Breast epithelium (tissue), 4 donors: ENCODE measurements at regions not wholly inside any gene's neighbourhood (a gene's known extent, or its start where the extent isn't known, plus 50 kb on each side); places are given as distances from the start of the nearest gene placed in this dataset.
"Not testable (repeated sequence)": the region's sequence is repeated elsewhere in the genome, so short reads cannot be mapped to it uniquely, and the experiment has no call there.

Experiments
- DNase-seq, 2 donors: peaks; one replicate each; pipeline ENCODE4 v3.0.0-alpha.2; 2019; ENCODE audit warnings: low spot score in 2 of 2
- H3K27ac ChIP-seq, 2 donors: fragments of 200-600 bp; sonication (generic) in 1 of 2; one replicate each; pipeline ENCODE4 v1.5.1; 2016 to 2019; ENCODE audit warnings: mild to moderate bottlenecking in 1 of 2
- H3K27me3 ChIP-seq, 2 donors: fragments of 200-600 bp; sonication (generic) in 1 of 2; one replicate each; pipeline versions ENCODE4 v1.5.1 to v1.6.0; 2017 to 2019; ENCODE audit warnings: control low read depth in 1 of 2, mild to moderate bottlenecking in 1 of 2
- H3K36me3 ChIP-seq: fragments of 200-600 bp; one replicate; pipeline ENCODE4 v1.5.1; 2019
- H3K4me1 ChIP-seq, 2 donors: fragments of 200-600 bp; sonication (generic); one replicate each; pipeline ENCODE4 v1.5.1; 2016 to 2019; ENCODE audit warnings: control low read depth in 1 of 2
- H3K4me3 ChIP-seq, 3 donors: fragments of 200-600 bp; sonication (generic); 1 replicate in 2 of 3; 2 replicates in 1 of 3; pipeline ENCODE4 v1.5.1; 2016 to 2019; ENCODE audit warnings: mild to moderate bottlenecking in 3 of 3, moderate library complexity in 2 of 3
- H3K9me3 ChIP-seq, 2 donors: fragments of 200-600 bp; sonication (generic) in 1 of 2; one replicate each; pipeline ENCODE4 v1.5.1; 2016 to 2019; ENCODE audit warnings: control low read depth in 1 of 2
- CTCF ChIP-seq, 3 donors: fragments of 450-650 bp; IDR thresholded peaks; one replicate each; pipeline ENCODE4 v1.5.1; 2016 to 2017; ENCODE audit warnings: antibody characterized with exemption in 3 of 3, mild to moderate bottlenecking in 3 of 3, moderate library complexity in 3 of 3
- POLR2A ChIP-seq: fragments of 450-650 bp; IDR thresholded peaks from one replicate; pipeline ENCODE4 v1.6.1; 2016; ENCODE audit warnings: antibody characterized with exemption, mild to moderate bottlenecking, moderate library complexity
- POLR2AphosphoS5 ChIP-seq, 3 donors: sonication (generic); formaldehyde crosslinking; IDR thresholded peaks; one replicate each; pipeline ENCODE4 v1.6.1; 2017; ENCODE audit warnings: antibody characterized with exemption in 3 of 3
- intact Hi-C: fragments of 100-400 bp; cut with DNase I; formaldehyde crosslinking; loops from one replicate; pipeline ENCODE4 v1.15.1; 2023; ENCODE audit warnings: low total_unique reads

- Histone ChIP-seq H3K4me1 (no peaks in the 10 kb centered on the region), H3K36me3 (no peaks in the 10 kb centered on the region), H3K27ac (peak overlapping the region in 1 of 2 donors; percentile 64), H3K27me3 (no peaks in the 10 kb centered on the region), H3K9me3 (no peaks in the 10 kb centered on the region), H3K4me3 (no peak overlapping the region)
- intact Hi-C loops: no loop called here
- TF ChIP-seq POLR2AphosphoS5 (IDR thresholded peaks at IDR 0.05): no peak
- TF ChIP-seq CTCF (IDR thresholded peaks at IDR 0.05): no peak
- TF ChIP-seq POLR2A: no peak
- DNase-seq: no peak
Measured at GRCh38 chr4:20192736-20193135, 59.0 kb upstream of the SLIT2 start.

DNA sequence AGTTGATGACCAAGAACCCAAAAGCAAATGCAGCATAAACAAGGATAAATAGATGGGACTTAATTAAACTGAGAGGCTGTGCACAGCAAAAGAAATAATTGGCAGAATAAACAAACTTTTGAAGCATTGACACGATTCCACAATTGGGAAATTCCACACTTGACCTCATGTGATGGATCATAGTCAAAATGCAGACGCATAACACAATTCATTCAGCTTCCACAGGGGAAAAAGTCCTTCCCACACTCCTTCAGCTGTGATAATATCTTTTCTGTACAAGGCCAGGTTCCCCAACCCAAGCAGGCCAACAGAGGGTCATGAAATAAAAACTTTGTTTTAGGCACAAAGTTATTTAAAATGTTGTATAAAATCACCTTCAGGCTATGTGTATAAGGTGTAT, 66.6 kb upstream of the SLIT2 start:
- Histone ChIP-seq H3K27me3 (no peaks in the 10 kb centered on the region), H3K9me3 (no peaks in the 10 kb centered on the region), H3K27ac (no peak overlapping the region), H3K4me1 (no peaks in the 10 kb centered on the region), H3K4me3 (no peak overlapping the region), H3K36me3 (no peaks in the 10 kb centered on the region)
- TF ChIP-seq CTCF (IDR thresholded peaks at IDR 0.05) (no peak), POLR2A (no peak), POLR2AphosphoS5 (IDR thresholded peaks at IDR 0.05) (no peak)
- no peak for DNase-seq
- intact Hi-C loops: no loop called here

GRCh38 chr4:20183131-20183530, 68.6 kb upstream of the SLIT2 start:
- intact Hi-C loops, H3K27me3 ChIP-seq, H3K9me3 ChIP-seq, DNase-seq, H3K4me3 ChIP-seq, H3K36me3 ChIP-seq, H3K27ac ChIP-seq, H3K4me1 ChIP-seq: not testable (repeated sequence)

- H3K36me3 ChIP-seq: no peaks in the 10 kb centered on the region
- H3K4me1 ChIP-seq: no peaks in the 10 kb centered on the region
- no peak for DNase-seq
- H3K9me3 ChIP-seq: no peaks in the 10 kb centered on the region
- H3K27ac ChIP-seq: no peak overlapping the region
- no peaks in the 10 kb centered on the region for H3K27me3 ChIP-seq
- intact Hi-C loops: no loop called here
- no peak overlapping the region for H3K4me3 ChIP-seq
- TF ChIP-seq CTCF (IDR thresholded peaks at IDR 0.05): no peak
- no peak for TF ChIP-seq POLR2AphosphoS5 (IDR thresholded peaks at IDR 0.05)
- TF ChIP-seq POLR2A: no peak
Measured at GRCh38 chr4:20181926-20182325, 69.8 kb upstream of the SLIT2 start.

- Histone ChIP-seq H3K4me3 (no peak overlapping the region), H3K9me3 (peaks cover 0 to 8% of the 10 kb centered on the region in 2 donors), H3K27me3 (no peaks in the 10 kb centered on the region), H3K4me1 (no peaks in the 10 kb centered on the region), H3K36me3 (no peaks in the 10 kb centered on the region), H3K27ac (no peak overlapping the region)
- DNase-seq: no peak
- TF ChIP-seq POLR2A (no peak), POLR2AphosphoS5 (IDR thresholded peaks at IDR 0.05) (no peak), CTCF (IDR thresholded peaks at IDR 0.05) (no peak)
- intact Hi-C loops: no loop called here
Measured at GRCh38 chr4:20180509-20180908, 71.2 kb upstream of the SLIT2 start.
